OCI-LY7 (cell line): ENCODE measurements at regions not wholly inside any gene's neighbourhood (a gene's known extent, or its start where the extent isn't known, plus 50 kb on each side); places are given as distances from the start of the nearest gene placed in this dataset.

Source experiments
- EZH2phosphoT487 ChIP-seq: fragments of 200-600 bp; sonication (generic); IDR thresholded peaks from 2 replicates; pipeline ENCODE4 v1.6.1; 2018; ENCODE audit warnings: low read depth, borderline replicate concordance, mild to moderate bottlenecking, mixed run types, antibody characterized with exemption, low read length, moderate library complexity, mixed read lengths
- TF ChIP-seq, protein P1 (sequence below): fragments of 200-600 bp; sonication (generic); conservative IDR thresholded peaks from 2 replicates; pipeline ENCODE4 v1.5.1; 2014; ENCODE audit warnings: mild to moderate bottlenecking, antibody characterized with exemption, low read length, moderate library complexity, mixed read lengths

DNA sequence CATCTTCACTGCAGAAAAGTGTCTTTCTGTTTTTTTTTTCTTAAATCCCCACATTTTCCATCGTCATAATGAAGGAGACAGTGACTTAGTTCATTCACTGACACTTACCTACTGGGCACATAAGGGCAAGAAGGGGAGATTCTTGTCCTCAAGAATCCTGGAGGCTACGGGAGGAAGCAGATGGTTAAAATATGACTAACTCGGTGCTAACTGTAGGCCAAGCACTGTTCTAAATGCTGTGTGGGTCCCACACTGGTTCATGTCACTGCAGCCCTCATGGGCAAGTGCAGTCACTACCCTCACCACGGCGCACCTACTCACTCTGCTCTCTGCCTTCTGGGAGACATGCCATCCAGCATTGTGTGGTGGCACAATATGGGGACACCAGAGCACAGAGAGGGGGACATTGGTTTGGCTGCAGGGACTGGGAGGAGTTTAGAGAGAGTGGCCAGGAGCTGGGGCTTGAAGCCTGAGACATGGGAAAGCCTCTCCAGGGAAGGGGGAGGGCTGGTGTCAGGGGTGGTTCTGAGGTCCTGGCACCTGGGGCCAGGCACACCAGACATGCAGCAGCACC, 305.2 kb downstream of the MYCN start:
- TF ChIP-seq, protein P1, sequence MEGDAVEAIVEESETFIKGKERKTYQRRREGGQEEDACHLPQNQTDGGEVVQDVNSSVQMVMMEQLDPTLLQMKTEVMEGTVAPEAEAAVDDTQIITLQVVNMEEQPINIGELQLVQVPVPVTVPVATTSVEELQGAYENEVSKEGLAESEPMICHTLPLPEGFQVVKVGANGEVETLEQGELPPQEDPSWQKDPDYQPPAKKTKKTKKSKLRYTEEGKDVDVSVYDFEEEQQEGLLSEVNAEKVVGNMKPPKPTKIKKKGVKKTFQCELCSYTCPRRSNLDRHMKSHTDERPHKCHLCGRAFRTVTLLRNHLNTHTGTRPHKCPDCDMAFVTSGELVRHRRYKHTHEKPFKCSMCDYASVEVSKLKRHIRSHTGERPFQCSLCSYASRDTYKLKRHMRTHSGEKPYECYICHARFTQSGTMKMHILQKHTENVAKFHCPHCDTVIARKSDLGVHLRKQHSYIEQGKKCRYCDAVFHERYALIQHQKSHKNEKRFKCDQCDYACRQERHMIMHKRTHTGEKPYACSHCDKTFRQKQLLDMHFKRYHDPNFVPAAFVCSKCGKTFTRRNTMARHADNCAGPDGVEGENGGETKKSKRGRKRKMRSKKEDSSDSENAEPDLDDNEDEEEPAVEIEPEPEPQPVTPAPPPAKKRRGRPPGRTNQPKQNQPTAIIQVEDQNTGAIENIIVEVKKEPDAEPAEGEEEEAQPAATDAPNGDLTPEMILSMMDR = no peak
- TF ChIP-seq EZH2phosphoT487 = no peak
